ENCODE measurements at regions not wholly inside any gene's neighbourhood (a gene's known extent, or its start where the extent isn't known, plus 50 kb on each side); places are given as distances from the start of the nearest gene placed in this dataset.

DNA sequence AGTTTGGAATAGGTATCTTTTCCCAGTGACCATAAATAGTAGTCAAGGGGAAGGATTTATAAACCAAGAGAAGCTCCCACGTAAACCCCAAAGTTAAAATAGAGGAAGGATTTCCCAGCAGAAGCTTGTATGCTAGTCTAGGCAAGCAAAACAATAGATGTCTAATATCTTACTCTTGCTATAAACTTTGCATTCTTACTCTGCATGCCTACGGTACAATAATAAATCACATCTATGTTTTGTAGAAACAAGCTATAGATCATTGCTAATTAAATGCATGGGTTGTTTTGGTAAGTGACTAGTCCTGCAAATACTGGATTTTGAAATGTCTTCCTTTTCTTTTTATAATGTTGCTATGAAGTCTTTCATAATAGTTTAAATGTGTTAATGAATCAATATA is 585.5 kb downstream of the INHBA start:
- DNase-seq, result no peak

DNA sequence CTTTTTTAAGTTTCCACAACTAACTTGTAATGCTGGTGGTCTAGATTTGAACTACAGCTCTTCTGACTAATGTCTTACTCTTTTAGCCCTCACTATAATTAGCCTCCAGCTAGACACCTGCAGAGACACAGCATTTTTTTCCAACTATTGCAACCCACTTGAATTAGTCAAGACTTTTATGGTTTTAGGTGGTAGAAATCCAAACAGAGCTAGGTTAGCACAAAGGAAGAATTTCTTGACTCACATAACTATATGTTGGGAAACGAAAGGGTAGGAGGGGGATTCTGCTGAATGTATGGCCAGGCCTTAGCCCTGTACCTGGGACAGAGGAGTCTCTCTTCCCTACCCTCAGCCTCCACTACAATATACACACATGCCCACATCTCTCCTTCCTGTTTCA is 586.1 kb downstream of the INHBA start:
- DNase-seq, result no peak

DNA sequence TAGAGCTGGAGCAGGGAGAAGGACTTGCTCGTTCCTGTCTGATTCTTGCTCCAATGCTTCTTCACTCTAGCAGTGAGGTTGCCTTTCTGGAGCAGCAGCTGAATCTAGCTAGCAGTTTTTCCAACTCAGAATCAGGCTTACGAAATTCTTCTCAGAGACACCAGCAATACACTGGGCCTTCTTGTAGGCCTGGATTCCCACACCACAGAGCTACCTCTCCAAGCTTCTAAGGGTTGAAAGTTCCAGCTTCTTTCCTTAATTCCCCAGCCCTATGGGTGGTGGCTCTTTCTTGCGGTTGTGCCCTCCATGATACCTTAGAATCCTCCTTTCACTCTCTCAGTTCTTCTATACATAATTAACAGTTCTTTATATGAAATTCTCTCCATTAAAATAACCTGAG is 586.6 kb downstream of the INHBA start:
- no peak for DNase-seq

DNA sequence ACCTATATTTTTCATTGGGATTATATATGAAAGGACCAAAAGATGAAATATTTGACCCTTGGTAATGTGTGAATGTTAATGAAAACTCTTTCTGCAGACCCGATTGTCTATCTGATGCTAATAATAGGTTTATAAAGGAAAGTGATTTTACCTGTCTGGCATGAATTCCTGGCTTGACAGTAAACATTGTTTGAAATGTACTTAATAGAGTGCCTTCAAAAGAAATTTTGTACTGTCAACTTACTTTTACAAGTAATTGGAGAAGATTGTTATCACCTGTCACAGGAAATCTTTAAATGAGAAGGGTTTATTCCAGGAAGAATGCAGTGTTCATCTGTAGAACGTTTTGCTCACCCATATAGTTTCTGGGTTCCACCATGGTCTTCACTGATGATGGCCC is 588.2 kb downstream of the INHBA start:
- DNase-seq, result no peak

DNA sequence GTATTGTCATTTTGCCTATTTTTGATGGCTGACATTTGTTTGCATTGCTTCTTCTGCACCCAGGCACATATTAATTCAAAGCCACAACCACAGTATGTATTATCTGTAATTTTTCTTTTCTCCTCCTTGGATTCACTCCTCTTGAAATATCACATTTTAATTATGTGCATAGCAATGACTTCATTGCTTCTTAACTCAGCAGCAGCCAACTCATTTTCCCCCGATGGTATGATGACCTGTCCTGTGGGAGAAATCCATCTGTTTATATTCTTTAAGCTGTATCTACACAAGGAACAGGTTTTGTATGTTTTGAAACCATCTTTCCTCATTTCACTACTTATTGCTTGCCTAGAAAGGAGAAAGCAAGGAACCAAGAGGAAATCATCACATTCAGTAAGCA is 588.8 kb downstream of the INHBA start:
- no peak for DNase-seq

DNA sequence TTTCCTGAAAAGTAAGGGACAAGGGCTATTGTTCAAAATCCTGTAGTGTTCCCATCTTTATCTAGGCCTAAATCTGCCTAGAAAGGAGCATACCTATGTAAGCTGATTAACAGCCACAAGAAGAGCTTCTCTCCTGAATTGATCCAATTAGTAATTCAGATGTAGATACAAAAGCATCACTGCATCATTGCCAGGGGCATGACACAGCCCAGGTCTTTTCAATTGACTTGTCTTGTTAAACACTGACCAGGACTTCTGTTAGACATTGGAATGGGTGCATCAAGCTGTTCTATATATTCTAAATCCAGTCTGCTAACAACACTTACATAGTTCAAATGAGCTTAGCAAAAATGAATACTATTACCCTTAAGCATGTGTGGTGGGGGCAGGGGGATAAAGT is 589.2 kb downstream of the INHBA start:
- no peak for DNase-seq

DNA sequence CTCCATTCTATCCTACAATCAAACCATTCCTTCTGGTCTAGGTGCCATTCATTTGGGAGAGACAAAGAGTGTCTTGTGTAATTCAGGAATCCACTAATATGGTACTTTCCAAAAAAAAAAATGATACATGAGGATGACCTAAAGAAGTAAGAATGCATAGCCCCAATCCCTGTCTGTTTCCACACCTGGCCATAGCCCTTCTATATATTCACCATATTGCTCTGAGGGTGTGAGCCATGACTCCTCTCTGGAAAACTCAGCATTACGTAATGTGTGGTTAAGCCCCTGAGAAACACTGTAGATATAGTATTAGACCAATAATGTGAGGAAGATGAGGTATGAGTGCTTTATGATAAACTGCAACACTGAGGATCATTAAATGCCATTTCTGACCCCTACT is 592.7 kb downstream of the INHBA start:
- no peak for DNase-seq

DNA sequence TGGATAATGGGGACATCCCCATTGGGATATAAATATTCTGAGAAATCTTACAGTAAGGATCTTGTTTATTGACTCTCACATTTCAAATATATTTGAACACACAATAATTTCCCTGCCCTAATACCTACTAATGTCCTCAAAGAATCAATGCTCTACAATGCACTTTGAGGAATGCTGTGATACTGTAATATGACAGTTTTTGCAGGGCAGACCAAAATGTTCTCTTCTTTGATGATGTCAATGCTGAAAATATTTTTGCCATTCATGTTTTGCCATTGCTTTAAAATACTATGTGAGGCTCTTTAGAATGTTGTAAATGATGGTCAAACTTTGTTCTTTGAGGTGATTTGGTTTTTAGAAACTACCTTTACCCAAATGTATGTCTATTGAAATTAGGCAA is 594.1 kb downstream of the INHBA start:
- no peak for DNase-seq

DNA sequence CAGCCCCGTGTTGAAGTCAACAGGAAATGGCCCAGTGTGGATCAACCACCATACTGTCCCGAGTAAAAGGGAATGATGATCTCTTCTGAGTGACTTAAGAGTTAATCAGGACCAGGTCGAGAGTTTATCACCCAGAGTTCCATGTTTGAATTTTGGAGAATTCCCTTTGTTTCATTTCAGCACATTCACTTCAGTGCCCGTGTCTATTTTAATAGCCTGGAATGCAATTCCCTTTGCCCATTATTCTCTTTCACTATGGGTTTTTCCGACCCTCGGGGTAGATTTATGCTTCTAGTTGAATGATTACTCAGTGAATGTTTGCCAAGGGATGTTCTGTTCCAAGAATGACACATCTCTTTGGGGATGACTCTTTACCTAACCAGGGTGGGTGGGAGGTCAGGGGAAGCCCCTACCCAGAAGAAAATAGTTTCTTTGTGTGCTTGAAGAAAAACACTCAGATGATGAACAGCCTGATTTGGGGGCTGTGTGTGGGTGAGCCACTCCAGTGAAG is 594.9 kb downstream of the INHBA start:
- no peak for DNase-seq

DNA sequence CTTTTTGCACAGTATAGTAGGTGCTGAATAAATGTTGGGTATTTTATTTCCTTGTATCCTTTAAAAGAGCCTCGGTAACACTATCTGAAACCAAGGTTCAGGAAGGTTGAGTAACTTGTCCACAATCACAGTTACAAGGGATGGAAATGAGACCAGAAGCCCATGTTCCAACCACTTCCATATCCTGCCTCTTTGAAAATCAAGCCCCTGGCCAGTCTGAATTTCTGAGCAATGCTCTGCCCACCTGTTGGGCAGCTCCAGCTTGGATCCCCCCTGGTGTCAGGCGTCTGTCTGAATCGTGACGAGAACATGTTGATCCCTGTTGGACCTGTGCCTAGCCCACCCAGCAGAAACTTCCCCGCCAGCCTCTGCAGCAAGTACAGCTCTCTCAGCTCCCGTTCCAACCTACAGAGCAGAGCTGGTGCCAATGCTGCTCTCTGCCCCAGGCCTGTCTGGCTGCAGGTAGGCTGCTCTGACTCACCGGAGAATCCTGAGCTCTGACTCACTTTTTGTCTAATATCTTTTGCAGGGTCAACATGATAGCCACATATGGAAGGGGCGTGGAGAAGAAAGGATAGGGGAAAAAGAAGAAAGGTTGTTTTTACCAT is 595.5 kb downstream of the INHBA start:
- DNase-seq, result no peak

DNA sequence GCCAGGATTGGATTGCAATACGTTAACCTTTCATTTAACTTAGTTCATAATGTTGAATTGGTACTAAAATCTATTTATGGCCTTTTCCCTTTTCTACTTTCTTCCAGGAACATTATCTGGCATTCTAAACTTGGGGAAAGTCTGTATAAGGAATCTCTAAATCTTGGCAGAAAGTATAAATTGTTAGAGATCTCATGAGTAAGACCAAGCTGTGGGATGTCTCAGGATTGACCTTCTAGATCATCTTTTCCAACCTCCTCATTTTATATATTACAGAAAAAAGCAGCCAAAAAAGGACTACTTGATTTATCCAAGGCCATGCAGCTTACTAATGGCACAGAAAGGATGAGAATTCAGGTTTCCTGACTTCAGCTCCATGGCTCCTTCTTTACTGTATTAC is 598.3 kb downstream of the INHBA start:
- no peak for DNase-seq

DNA sequence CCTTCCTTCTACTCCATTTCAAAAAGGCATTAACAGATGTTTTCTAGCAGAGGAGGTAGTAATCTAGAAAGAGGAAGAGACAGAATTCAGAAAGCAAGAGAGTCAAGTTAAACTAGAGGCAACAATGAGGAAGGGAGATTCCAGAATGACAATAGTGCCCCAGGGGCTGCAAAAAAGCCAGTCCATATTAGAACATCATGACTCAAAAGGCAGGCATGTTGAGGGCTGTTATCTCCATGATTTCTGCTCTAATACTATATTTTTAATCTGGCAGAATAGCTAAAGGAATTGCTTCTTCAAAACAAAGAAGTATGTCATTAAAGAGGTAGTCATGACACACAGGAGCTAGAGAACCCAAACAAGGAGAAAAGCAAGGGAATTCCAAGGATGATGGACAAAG is 599.6 kb downstream of the INHBA start:
- no peak for DNase-seq

DNA sequence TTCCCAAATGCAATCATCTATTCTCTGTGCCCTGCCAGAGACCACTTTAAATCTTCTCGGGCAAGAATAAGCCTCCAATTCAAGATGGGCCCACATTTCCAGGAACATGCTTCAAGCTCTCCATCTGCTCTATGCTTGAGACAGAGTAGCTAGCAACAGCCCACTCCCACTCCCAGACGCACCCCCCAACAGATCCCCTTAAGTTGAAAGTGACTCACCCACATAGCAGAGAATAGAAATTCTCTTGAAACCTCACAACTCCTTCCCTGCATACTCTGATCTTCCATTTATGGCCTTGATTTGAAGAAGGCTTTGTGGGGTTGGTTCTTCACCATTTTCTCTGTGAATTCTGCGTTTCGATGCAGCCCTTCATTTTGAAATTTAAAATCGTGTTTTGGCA is 604.0 kb downstream of the INHBA start:
- DNase-seq, result no peak

DNA sequence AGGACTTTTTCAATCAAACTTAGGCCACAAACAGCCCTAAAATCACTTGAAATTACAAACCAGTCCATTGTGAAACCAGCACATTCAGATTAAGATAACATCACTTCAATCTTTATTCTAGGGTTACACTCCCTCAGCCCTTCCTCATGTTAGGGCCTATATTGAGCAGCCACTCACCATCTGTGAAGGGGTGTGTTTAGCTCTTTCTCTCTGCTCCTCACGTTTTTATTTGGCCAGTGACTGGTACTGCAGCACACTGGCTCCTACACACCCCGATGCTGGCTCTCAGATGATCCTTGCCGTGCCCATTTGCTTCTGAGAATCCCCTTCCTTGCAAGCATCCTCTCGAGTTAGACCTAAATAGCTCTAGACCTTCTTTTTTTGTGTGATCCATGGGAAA is 604.5 kb downstream of the INHBA start:
- DNase-seq, result no peak

DNA sequence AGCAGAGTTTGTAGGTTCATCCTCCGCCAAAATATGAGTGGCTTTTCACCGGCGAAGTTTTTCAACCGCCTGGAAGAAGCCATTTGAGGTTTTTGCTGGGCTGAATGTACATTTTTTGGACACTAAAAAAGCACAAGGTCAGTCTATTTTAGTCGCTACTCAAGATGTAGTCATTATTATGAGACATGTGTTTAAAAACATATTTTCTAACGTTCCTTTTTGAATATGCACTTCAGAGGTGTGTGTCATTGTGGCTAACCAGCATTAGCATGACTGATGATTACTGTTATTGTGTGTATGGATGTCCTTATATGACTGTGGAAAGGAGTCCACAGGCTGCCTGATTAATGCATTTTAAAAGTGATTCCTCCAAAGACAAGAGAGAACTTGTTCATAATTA is 605.4 kb downstream of the INHBA start:
- no peak for DNase-seq

DNA sequence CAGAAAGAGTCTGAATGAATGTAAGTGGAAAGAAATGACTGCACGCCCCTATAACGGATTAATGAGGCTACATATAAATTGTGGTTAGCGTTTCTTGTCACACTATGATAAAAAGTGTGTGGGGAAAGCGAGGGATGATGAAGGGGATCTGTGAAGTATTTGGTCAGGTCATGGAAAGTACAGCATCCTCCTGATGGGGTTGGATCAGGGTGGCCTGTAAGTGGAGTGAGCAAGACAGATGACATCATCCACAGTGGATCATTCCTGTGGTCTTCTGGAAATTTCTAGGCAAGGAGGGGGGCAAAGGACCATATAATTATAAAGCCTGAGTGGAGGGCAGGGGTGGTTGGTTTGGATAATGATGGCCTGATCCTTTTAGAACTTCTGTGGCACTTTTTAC is 606.0 kb downstream of the INHBA start:
- DNase-seq, result no peak

DNA sequence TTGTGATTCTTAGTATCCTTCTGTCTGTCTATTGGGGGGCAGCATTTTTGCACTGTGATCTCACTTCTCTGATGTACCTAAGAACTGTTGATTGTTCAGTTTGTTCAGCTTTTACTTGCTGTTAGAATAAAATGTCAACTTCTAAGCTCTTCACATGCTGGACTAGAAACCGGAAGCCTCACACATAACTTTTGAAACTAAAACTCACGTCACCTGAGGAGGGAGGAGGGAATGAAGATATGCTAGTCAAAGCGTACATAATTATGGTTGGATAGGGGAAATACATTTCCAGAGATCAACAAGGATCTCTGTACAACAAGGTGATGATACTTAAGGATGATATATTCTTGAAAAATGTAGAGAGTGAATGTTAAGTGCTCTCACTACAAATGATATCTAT is 609.7 kb downstream of the INHBA start:
- no peak for DNase-seq

DNA sequence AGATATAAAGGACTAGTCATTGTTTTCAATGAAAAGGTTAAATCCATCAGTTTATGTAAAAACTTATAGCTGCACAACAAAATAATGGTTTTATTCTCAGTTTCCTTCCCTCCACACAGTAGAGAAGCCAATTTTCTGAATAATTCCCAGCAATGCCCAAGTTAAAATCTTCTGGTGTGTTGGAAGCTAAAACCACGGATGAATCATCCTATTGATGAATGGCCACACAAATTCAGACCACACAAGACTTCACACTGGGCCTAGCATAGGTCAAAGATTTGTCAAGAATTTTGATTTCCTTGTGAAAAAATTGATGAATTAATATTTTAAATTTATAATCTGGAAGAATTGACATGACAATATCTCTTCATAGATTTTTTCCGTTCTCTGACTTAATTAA is 617.6 kb downstream of the INHBA start:
- DNase-seq, result no peak

DNA sequence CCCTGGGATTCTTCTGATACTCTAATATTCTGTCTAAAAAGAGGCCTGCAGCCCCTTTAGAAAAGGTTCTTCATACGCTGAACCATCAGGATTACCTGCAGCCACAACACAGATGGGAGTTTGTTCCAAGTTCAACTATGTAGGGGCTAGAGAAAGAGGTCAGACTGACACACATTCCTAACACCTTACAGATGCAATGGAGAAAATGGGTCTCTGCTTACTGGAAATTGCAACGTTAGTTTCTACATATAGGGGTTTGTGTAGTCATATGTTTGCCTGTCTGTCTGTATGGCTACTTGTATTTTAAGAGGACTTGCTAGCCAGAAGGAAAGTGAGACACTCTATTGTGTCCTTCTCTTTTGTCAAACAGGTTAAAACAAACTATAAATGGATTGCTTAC is 618.5 kb downstream of the INHBA start:
- DNase-seq, result no peak

DNA sequence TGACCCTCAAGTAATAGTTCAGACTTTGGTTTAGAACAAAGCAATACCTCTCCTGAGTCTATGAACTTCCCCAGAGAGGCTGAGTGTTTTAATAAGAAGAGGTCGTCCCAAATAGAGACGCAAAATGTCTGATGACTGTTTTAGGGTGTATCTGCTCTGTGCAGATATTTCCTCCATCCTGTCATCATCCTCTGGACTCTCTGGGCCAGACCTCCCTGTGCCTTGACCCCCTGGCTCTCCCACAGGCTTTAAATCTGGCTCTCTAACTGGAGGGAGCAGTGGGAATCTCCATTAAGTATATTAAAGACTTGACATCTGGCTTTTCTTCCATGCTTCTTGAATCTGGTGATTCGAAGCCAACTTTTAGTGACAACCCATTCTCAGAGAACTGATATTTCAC is 633.3 kb downstream of the INHBA start:
- DNase-seq, result no peak

DNA sequence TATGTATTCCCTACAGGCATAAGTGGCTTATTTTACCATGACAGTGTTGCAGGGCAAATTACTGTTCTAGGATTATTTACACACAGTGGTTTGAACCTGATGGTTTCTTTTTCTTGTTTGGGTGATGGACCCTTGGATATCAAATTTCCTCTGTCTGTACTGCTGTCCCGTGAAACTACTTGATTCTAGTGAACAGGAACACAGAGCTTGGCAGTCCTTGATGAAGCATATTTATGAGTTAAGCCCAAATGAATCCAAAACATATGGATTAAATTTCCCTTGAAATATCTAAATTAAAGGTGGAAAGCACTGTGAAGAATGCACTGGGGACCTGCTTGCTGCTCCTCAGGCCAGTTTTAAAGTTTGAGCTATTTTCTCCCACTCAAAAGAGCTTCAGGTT is 635.3 kb downstream of the INHBA start:
- no peak for DNase-seq

DNA sequence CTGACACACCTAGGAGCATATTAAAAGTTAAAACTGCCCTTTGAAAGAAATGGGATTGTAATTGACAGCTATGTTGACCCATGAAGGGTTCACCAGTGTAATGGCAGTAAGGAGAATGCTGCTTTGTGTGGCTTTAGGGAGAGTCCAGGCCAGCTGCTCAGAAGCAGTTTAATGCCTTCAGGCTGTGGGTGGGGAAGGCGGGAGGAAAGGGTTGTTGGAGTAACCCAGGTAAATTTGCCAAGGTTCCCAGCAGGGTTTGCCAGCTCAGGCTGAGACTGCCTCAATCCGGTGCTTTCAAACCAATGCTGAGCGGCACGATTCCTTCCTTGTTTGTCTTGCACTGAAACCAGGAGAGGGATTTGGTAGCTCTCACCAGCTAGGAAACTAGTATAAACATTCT is 637.2 kb downstream of the INHBA start:
- no peak for DNase-seq

DNA sequence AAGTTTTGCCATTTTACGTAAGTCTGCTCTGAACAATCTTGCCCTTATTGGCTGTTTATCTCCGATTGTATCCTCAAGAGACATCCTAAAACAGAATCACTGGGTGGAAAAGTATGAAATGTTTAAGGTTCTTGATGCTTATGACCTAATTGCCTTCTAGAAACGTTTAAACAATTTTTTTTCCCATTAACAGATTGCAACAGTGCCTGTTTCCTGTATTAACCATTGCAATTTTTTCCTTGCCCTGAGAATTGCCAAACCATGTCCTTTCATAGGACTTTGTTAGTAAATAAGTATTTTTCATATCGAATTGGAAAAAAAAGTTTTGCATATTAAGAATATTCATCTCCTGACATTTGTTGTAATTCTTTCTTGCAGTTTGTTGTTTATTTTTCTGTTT is 639.8 kb downstream of the INHBA start:
- DNase-seq, result no peak

DNA sequence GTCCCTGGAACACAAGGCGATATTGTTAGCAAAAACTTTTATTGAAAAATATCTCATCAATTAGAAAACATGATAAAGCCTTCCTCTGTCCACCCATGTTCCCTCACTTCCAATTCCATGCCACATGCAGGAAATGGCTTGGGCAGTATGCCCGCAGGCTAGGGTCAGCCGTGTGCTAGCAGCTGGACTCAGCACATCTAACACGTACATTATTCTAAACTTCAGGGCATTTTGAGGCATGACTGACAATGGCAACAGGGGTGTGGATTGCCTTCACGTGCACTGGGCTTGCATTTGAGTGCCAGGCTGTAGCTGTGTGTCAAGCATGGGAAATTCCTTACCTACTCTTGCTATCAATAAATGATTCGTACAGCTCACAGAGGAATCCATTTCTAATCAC is 642.1 kb downstream of the INHBA start:
- no peak for DNase-seq

DNA sequence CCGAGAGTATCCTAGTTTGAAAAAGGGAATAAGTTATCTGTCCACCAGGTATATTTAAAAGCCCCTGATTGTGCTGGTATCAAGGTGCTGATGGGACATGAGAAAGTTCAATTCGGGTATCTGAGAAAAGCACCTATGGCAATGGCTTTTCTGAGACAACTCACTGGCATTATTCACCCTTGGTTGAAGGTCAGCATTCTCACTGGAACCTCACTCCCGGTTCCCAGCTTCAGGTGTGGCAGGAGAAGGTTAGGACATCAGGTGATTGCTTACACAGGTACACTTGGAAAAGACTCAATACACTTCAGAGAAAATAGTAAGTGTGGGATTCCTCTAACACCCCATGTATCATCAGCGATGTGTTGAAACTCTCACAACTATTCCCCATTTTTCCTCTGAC is 643.1 kb downstream of the INHBA start:
- DNase-seq, result no peak
